ENCODE measurements at regions not wholly inside any gene's neighbourhood (a gene's known extent, or its start where the extent isn't known, plus 50 kb on each side); places are given as distances from the start of the nearest gene placed in this dataset.
"Not testable (repeated sequence)": the region's sequence is repeated elsewhere in the genome, so short reads cannot be mapped to it uniquely, and the experiment has no call there.

GRCh38 chr10:84848967-84849366, 520.6 kb downstream of the CCSER2 start:
- no peak for DNase-seq (ENCODE audit: low read depth)

- no peak for DNase-seq (ENCODE audit: low read depth)
Observed at GRCh38 chr10:84850826-84851225, 522.4 kb downstream of the CCSER2 start.

- DNase-seq (ENCODE audit: low read depth) = no peak
Observed at GRCh38 chr10:84854439-84854838, 526.0 kb downstream of the CCSER2 start.

- DNase-seq (ENCODE audit: low read depth) = no peak
Observed at GRCh38 chr10:84860855-84861254, 532.5 kb downstream of the CCSER2 start.

GRCh38 chr10:84862551-84862950, 534.2 kb downstream of the CCSER2 start:
- no peak for DNase-seq (ENCODE audit: low read depth)

GRCh38 chr10:84863675-84864074, 535.3 kb downstream of the CCSER2 start:
- DNase-seq (ENCODE audit: low read depth) = no peak

- no peak for DNase-seq (ENCODE audit: low read depth)
Observed at GRCh38 chr10:84876116-84876999, 548.0 kb downstream of the CCSER2 start.

- DNase-seq (ENCODE audit: low read depth) = no peak
Observed at GRCh38 chr10:84879991-84880390, 551.6 kb downstream of the CCSER2 start.

GRCh38 chr10:84881696-84882095, 553.3 kb downstream of the CCSER2 start:
- DNase-seq (ENCODE audit: low read depth) = not testable (repeated sequence)

GRCh38 chr10:84890706-84891105, 562.3 kb downstream of the CCSER2 start:
- no peak for DNase-seq (ENCODE audit: low read depth)

- no peak for DNase-seq (ENCODE audit: low read depth)
Observed at GRCh38 chr10:84891631-84892030, 563.2 kb downstream of the CCSER2 start.

- no peak for DNase-seq (ENCODE audit: low read depth)
Observed at GRCh38 chr10:84895541-84895940, 567.2 kb downstream of the CCSER2 start.

- no peak for DNase-seq (ENCODE audit: low read depth)
Observed at GRCh38 chr10:84896909-84897308, 568.5 kb downstream of the CCSER2 start.

GRCh38 chr10:84899268-84899667, 570.9 kb downstream of the CCSER2 start:
- DNase-seq (ENCODE audit: low read depth) = no peak

- no peak for DNase-seq (ENCODE audit: low read depth)
Observed at GRCh38 chr10:84900141-84900540, 571.8 kb downstream of the CCSER2 start.

GRCh38 chr10:84901885-84902284, 573.5 kb downstream of the CCSER2 start:
- no peak for DNase-seq (ENCODE audit: low read depth)

GRCh38 chr10:84902553-84902952, 574.2 kb downstream of the CCSER2 start:
- no peak for DNase-seq (ENCODE audit: low read depth)

- no peak for DNase-seq (ENCODE audit: low read depth)
Observed at GRCh38 chr10:84903320-84903719, 574.9 kb downstream of the CCSER2 start.

GRCh38 chr10:84907461-84908009, 579.1 kb downstream of the CCSER2 start:
- DNase-seq (ENCODE audit: low read depth) = no peak

- DNase-seq (ENCODE audit: low read depth) = peak; percentile 9
Observed at GRCh38 chr10:84908491-84908890, 580.1 kb downstream of the CCSER2 start.

- no peak for DNase-seq (ENCODE audit: low read depth)
Observed at GRCh38 chr10:84921701-84922100, 593.3 kb downstream of the CCSER2 start.

GRCh38 chr10:84924131-84924530, 595.7 kb downstream of the CCSER2 start:
- DNase-seq (ENCODE audit: low read depth) = no peak

- no peak for DNase-seq (ENCODE audit: low read depth)
Observed at GRCh38 chr10:84925495-84925894, 597.1 kb downstream of the CCSER2 start.
